Esophagus squamous epithelium (tissue), 4 donors: ENCODE measurements at regions not wholly inside any gene's neighbourhood (a gene's known extent, or its start where the extent isn't known, plus 50 kb on each side); places are given as distances from the start of the nearest gene placed in this dataset.

Experiments
- POLR2A ChIP-seq, 4 donors: fragments of 450-650 bp; IDR thresholded peaks; one replicate each; pipeline ENCODE4 v1.6.1; 2017; ENCODE audit warnings: antibody characterized with exemption in 4 of 4, mild to moderate bottlenecking in 4 of 4, moderate library complexity in 3 of 4
- TF ChIP-seq, protein P1 (sequence below), 6 experiments: fragments of 450-650 bp in 4 of 6; fragments of 200-600 bp in 2 of 6; sonication (generic) in 2 of 6; IDR thresholded peaks; one replicate each; pipeline ENCODE4 v1.5.1; 2016 to 2019; ENCODE audit warnings: antibody characterized with exemption in 6 of 6, mild to moderate bottlenecking in 4 of 6, moderate library complexity in 4 of 6

DNA sequence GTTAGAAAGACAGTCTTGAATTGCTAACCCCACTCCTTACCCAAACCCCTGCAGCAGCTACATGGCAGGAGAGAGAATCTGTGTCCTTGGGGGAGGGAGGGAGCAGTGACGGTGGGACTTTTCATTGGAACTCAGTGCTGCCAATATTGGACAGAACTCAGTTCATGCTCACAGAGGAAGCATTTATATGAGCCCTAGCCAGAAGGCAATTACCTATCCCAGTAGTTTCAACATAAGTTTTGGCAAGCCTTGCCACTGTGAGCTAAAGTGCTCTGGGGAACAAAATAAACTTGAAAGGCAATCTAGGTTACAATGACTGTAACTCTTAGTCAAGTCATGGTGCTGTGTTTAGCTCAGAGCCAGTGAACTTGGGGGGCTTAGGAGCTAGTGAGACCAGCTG lies 1013.4 kb upstream of the COX7C start:
- TF ChIP-seq, protein P1, sequence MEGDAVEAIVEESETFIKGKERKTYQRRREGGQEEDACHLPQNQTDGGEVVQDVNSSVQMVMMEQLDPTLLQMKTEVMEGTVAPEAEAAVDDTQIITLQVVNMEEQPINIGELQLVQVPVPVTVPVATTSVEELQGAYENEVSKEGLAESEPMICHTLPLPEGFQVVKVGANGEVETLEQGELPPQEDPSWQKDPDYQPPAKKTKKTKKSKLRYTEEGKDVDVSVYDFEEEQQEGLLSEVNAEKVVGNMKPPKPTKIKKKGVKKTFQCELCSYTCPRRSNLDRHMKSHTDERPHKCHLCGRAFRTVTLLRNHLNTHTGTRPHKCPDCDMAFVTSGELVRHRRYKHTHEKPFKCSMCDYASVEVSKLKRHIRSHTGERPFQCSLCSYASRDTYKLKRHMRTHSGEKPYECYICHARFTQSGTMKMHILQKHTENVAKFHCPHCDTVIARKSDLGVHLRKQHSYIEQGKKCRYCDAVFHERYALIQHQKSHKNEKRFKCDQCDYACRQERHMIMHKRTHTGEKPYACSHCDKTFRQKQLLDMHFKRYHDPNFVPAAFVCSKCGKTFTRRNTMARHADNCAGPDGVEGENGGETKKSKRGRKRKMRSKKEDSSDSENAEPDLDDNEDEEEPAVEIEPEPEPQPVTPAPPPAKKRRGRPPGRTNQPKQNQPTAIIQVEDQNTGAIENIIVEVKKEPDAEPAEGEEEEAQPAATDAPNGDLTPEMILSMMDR (IDR thresholded peaks at IDR 0.05) = no peak
- no peak for TF ChIP-seq POLR2A (IDR thresholded peaks at IDR 0.05)
